Astrocyte (in vitro differentiated cells and primary cell): ENCODE measurements at regions not wholly inside any gene's neighbourhood (a gene's known extent, or its start where the extent isn't known, plus 50 kb on each side); places are given as distances from the start of the nearest gene placed in this dataset.

ENCODE experiments used
- CTCF ChIP-seq: IDR thresholded peaks from 2 replicates; pipeline ENCODE4 v1.5.1; 2011; ENCODE audit warnings: low read depth, mild to moderate bottlenecking, inconsistent platforms, low read length, moderate library complexity; ENCODE audit not compliant: insufficient read depth
- EZH2 ChIP-seq: IDR thresholded peaks from 2 replicates; pipeline ENCODE4 v1.6.1; 2012; ENCODE audit warnings: mild to moderate bottlenecking, low read length, inconsistent platforms; ENCODE audit not compliant: insufficient read depth

GRCh38 chr5:173455599-173455957 is 127.4 kb upstream of the STC2 start:
- TF ChIP-seq CTCF = no peak
- TF ChIP-seq EZH2 = no peak
